Epithelial cell of esophagus (primary cell): ENCODE measurements at regions not wholly inside any gene's neighbourhood (a gene's known extent, or its start where the extent isn't known, plus 50 kb on each side); places are given as distances from the start of the nearest gene placed in this dataset.
A peak's percentile ranks its signal among the peaks of the same experiment; 100 is the strongest.
"Not testable (repeated sequence)": the region's sequence is repeated elsewhere in the genome, so short reads cannot be mapped to it uniquely, and the experiment has no call there.

Source experiments
- DNase-seq: peaks from one replicate; pipeline ENCODE4 v3.0.0; 2010; ENCODE audit warnings: low read depth
- H3K4me3 ChIP-seq: 2 replicates; pipeline ENCODE4 v1.5.1; 2011; ENCODE audit warnings: mild to moderate bottlenecking, low read length, control low read depth
- CTCF ChIP-seq: IDR thresholded peaks from 2 replicates; pipeline ENCODE4 v1.5.1; 2011; ENCODE audit warnings: low read depth, mild to moderate bottlenecking, low read length, control low read depth, inconsistent platforms; ENCODE audit not compliant: insufficient read depth; ENCODE audit errors: missing control alignments

- no peak overlapping the region for H3K4me3 ChIP-seq
- TF ChIP-seq CTCF = no peak
- no peak for DNase-seq
Observed at GRCh38 chr16:59634951-59635350, 900.8 kb upstream of the GOT2 start.

- H3K4me3 ChIP-seq = no peak overlapping the region
- DNase-seq = peak; percentile 26
- no peak for TF ChIP-seq CTCF
Observed at GRCh38 chr16:59634004-59634579, 900.0 kb upstream of the GOT2 start.

GRCh38 chr16:59632276-59632855 lies 898.2 kb upstream of the GOT2 start:
- no peak overlapping the region for H3K4me3 ChIP-seq
- no peak for DNase-seq
- no peak for TF ChIP-seq CTCF

- DNase-seq, H3K4me3 ChIP-seq: not testable (repeated sequence)
Observed at GRCh38 chr16:59624381-59624780, 890.3 kb upstream of the GOT2 start.

- no peak for TF ChIP-seq CTCF
- no peak for DNase-seq
- no peak overlapping the region for H3K4me3 ChIP-seq
Observed at GRCh38 chr16:59614466-59615240, 880.5 kb upstream of the GOT2 start.

- not testable (repeated sequence) for H3K4me3 ChIP-seq, DNase-seq
Observed at GRCh38 chr16:59612910-59613620, 878.9 kb upstream of the GOT2 start.

GRCh38 chr16:59612094-59612493 lies 878.0 kb upstream of the GOT2 start:
- TF ChIP-seq CTCF = no peak
- H3K4me3 ChIP-seq = no peak overlapping the region
- no peak for DNase-seq
